ENCODE measurements at regions not wholly inside any gene's neighbourhood (a gene's known extent, or its start where the extent isn't known, plus 50 kb on each side); places are given as distances from the start of the nearest gene placed in this dataset.
"Not testable (repeated sequence)": the region's sequence is repeated elsewhere in the genome, so short reads cannot be mapped to it uniquely, and the experiment has no call there.

- DNase-seq; H3K27ac Mint-ChIP-seq; H3K4me1 Mint-ChIP-seq; H3K36me3 ChIP-seq (replicated peaks in 1 of 2; ENCODE audit: control extremely low read depth in 1 of 2, control insufficient read depth in 1 of 2, extremely low read depth in 1 of 2, insufficient read depth in 2 of 2, low read length in 1 of 2); H3K79me2 ChIP-seq (ENCODE audit: control insufficient read depth, insufficient read depth, low read length); H3K4me3 Mint-ChIP-seq; H2AFZ ChIP-seq (ENCODE audit: insufficient read depth, low read depth, low read length, poor library complexity, severe bottlenecking); intact Hi-C loops (cut with micrococcal nuclease); POLR2A ChIA-PET; H3K9me3 Mint-ChIP-seq (ENCODE audit: insufficient read depth); H3K27ac ChIP-seq (ENCODE audit: low read length in 2 of 2); H3K4me3 ChIP-seq (ENCODE audit: control extremely low read depth in 1 of 5, extremely low read depth in 1 of 5, insufficient read depth in 1 of 5, low read depth in 2 of 5, low read length in 4 of 5); CTCF ChIA-PET; H3K4me1 ChIP-seq (ENCODE audit: control insufficient read depth in 2 of 2, insufficient read depth in 2 of 2, low read length in 2 of 2); H3K9me3 ChIP-seq (ENCODE audit: control extremely low read depth in 1 of 3, control insufficient read depth in 2 of 3, insufficient read depth in 1 of 3, low read length in 2 of 3); H4K20me1 ChIP-seq (ENCODE audit: control insufficient read depth, insufficient read depth, low read length, poor library complexity, severe bottlenecking); H3K27me3 ChIP-seq (replicated peaks in 1 of 4; ENCODE audit: control extremely low read depth in 1 of 4, control insufficient read depth in 3 of 4, insufficient read depth in 4 of 4, low read length in 3 of 4); H3K27me3 Mint-ChIP-seq; H3K9ac ChIP-seq (ENCODE audit: low read length); H3K4me2 ChIP-seq (replicated peaks; ENCODE audit: low read depth, low read length, poor library complexity, severe bottlenecking): not testable (repeated sequence)
- WGBS (ENCODE audit: insufficient coverage) = no CpG with 5 or more reads among the region's 4 CpGs
- ATAC-seq (ENCODE audit: low read depth) = peak; percentile 49
Measured at GRCh38 chr1:149371955-149372354, 102.9 kb upstream of the NBPF19 start.

DNA sequence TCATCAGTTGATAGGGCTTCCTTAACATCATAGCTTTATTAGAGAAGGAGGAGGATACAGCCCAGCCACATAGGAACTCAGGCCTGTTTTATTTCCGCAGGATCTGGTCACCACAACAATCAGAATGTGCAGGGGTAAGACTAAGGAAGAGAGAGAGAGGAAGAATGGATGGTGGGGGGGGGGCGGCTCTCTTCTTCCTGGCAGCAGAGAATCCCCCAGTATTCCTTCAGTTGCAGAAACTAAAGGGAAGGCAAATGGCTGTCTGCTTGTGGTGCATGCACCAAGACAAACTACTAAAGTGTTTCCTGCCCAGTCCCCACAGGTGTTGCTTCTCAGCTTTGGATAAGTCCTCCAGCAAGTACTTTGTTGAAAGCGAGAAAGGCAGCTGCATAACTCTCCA lies 96.4 kb upstream of the NBPF19 start:
- CTCF ChIA-PET; H3K79me2 ChIP-seq (ENCODE audit: control insufficient read depth, insufficient read depth, low read length); H3K27me3 Mint-ChIP-seq; POLR2A ChIA-PET; H3K9me3 Mint-ChIP-seq (ENCODE audit: insufficient read depth); H3K9me3 ChIP-seq (ENCODE audit: control extremely low read depth in 1 of 3, control insufficient read depth in 2 of 3, insufficient read depth in 1 of 3, low read length in 2 of 3); intact Hi-C loops (cut with micrococcal nuclease); H3K27ac Mint-ChIP-seq; DNase-seq; H3K27ac ChIP-seq (ENCODE audit: low read length in 2 of 2); H4K20me1 ChIP-seq (ENCODE audit: control insufficient read depth, insufficient read depth, low read length, poor library complexity, severe bottlenecking); H3K36me3 ChIP-seq (replicated peaks in 1 of 2; ENCODE audit: control extremely low read depth in 1 of 2, control insufficient read depth in 1 of 2, extremely low read depth in 1 of 2, insufficient read depth in 2 of 2, low read length in 1 of 2); H3K4me3 ChIP-seq (ENCODE audit: control extremely low read depth in 1 of 5, extremely low read depth in 1 of 5, insufficient read depth in 1 of 5, low read depth in 2 of 5, low read length in 4 of 5); H3K4me3 Mint-ChIP-seq; H3K4me1 Mint-ChIP-seq; H3K27me3 ChIP-seq (replicated peaks in 1 of 4; ENCODE audit: control extremely low read depth in 1 of 4, control insufficient read depth in 3 of 4, insufficient read depth in 4 of 4, low read length in 3 of 4); H3K4me1 ChIP-seq (ENCODE audit: control insufficient read depth in 2 of 2, insufficient read depth in 2 of 2, low read length in 2 of 2); H3K4me2 ChIP-seq (replicated peaks; ENCODE audit: low read depth, low read length, poor library complexity, severe bottlenecking); H3K9ac ChIP-seq (ENCODE audit: low read length); ATAC-seq (ENCODE audit: low read depth); H2AFZ ChIP-seq (ENCODE audit: insufficient read depth, low read depth, low read length, poor library complexity, severe bottlenecking): not testable (repeated sequence)
- no CpG with 5 or more reads among the region's 3 CpGs for WGBS (ENCODE audit: insufficient coverage)

DNA sequence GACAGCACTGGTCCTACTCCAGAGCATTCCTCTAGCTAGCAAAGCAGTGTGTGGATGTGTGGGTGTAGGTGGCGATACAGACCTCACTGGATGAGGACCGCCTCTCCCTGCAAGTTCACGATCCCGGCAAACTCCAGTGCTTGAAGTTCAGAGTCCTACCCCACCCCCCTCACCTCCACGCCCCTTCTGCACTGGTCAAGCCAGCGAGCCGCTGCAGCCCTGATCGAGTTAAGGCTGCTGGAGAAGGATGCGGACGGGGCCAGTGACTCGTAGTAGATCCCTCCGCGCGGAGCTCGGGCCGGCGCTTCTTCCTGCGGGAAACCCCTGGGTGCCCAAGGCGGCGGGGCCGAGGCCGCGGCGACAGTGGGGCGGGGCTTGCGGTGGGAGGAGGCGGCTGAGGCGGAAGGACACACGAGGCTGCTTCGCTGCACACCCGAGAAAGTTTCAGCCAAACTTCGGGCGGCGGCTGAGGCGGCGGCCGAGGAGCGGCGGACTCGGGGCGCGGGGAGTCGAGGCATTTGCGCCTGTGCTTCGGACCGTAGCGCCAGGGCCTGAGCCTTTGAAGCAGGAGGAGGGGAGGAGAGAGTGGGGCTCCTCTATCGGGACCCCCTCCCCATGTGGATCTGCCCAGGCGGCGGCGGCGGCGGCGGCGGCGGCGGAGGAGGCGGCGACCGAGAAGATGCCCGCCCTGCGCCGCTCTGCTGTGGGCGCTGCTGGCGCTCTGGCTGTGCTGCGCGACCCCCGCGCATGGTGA lies 84.5 kb upstream of the NBPF19 start:
- Mint-ChIP-seq H3K4me3 (peak overlapping the region; percentile 75), H3K27ac (peak overlapping the region; percentile 68)
- H3K4me1 Mint-ChIP-seq; H3K9me3 ChIP-seq (ENCODE audit: control extremely low read depth in 1 of 3, control insufficient read depth in 2 of 3, insufficient read depth in 1 of 3, low read length in 2 of 3); H3K9me3 Mint-ChIP-seq (ENCODE audit: insufficient read depth); H3K27me3 ChIP-seq (replicated peaks in 1 of 4; ENCODE audit: control extremely low read depth in 1 of 4, control insufficient read depth in 3 of 4, insufficient read depth in 4 of 4, low read length in 3 of 4); intact Hi-C loops (cut with micrococcal nuclease); CTCF ChIA-PET; H3K4me1 ChIP-seq (ENCODE audit: control insufficient read depth in 2 of 2, insufficient read depth in 2 of 2, low read length in 2 of 2); H3K36me3 ChIP-seq (replicated peaks in 1 of 2; ENCODE audit: control extremely low read depth in 1 of 2, control insufficient read depth in 1 of 2, extremely low read depth in 1 of 2, insufficient read depth in 2 of 2, low read length in 1 of 2); H3K27me3 Mint-ChIP-seq; POLR2A ChIA-PET; H3K79me2 ChIP-seq (ENCODE audit: control insufficient read depth, insufficient read depth, low read length); H4K20me1 ChIP-seq (ENCODE audit: control insufficient read depth, insufficient read depth, low read length, poor library complexity, severe bottlenecking); H3K27ac ChIP-seq (ENCODE audit: low read length in 2 of 2); H3K9ac ChIP-seq (ENCODE audit: low read length): not testable (repeated sequence)
- 0% methylated on average over 7 of the region's 69 CpGs for WGBS (ENCODE audit: insufficient coverage)
- DNase-seq (peak; percentile 85), ATAC-seq (ENCODE audit: low read depth) (peak; percentile 91)
- H3K4me2 ChIP-seq (replicated peaks; ENCODE audit: low read depth, low read length, poor library complexity, severe bottlenecking) = peak overlapping the region; percentile 38
- H3K4me3 ChIP-seq (ENCODE audit: control extremely low read depth in 1 of 5, extremely low read depth in 1 of 5, insufficient read depth in 1 of 5, low read depth in 2 of 5, low read length in 4 of 5) = peak overlapping the region in 4 of 5 experiments; percentile 36 to 50 (median 42)
- H2AFZ ChIP-seq (ENCODE audit: insufficient read depth, low read depth, low read length, poor library complexity, severe bottlenecking) = peak overlapping the region; percentile 65

DNA sequence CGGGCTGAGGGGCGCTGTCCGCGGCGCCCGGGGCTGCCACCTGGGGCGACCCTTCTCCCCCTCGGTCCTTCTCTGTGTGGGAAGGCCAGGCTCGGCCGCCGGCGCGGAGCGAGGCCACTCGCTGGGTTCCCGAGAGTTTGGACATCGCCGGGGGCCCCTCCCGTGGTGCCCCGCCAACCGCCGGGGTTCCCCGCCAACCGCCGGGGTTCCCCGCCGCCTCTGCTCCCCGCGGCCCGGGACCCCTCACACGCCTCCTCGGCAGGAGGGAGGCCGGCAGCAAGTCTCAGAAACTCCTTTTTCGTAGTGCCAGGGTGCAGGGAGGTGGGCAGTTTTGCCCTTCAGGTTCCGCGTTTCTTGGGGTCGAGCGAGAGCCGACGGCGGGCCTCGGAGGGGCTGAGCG lies 83.9 kb upstream of the NBPF19 start:
- H3K27ac Mint-ChIP-seq; H3K4me1 ChIP-seq (ENCODE audit: control insufficient read depth in 2 of 2, insufficient read depth in 2 of 2, low read length in 2 of 2); H3K9ac ChIP-seq (ENCODE audit: low read length); H3K27ac ChIP-seq (ENCODE audit: low read length in 2 of 2); H3K27me3 Mint-ChIP-seq; H2AFZ ChIP-seq (ENCODE audit: insufficient read depth, low read depth, low read length, poor library complexity, severe bottlenecking); DNase-seq; CTCF ChIA-PET; H3K27me3 ChIP-seq (replicated peaks in 1 of 4; ENCODE audit: control extremely low read depth in 1 of 4, control insufficient read depth in 3 of 4, insufficient read depth in 4 of 4, low read length in 3 of 4); intact Hi-C loops (cut with micrococcal nuclease); H3K9me3 ChIP-seq (ENCODE audit: control extremely low read depth in 1 of 3, control insufficient read depth in 2 of 3, insufficient read depth in 1 of 3, low read length in 2 of 3); H3K36me3 ChIP-seq (replicated peaks in 1 of 2; ENCODE audit: control extremely low read depth in 1 of 2, control insufficient read depth in 1 of 2, extremely low read depth in 1 of 2, insufficient read depth in 2 of 2, low read length in 1 of 2); POLR2A ChIA-PET; H3K4me3 Mint-ChIP-seq; H3K9me3 Mint-ChIP-seq (ENCODE audit: insufficient read depth); H3K79me2 ChIP-seq (ENCODE audit: control insufficient read depth, insufficient read depth, low read length); H4K20me1 ChIP-seq (ENCODE audit: control insufficient read depth, insufficient read depth, low read length, poor library complexity, severe bottlenecking); H3K4me1 Mint-ChIP-seq: not testable (repeated sequence)
- H3K4me2 ChIP-seq (replicated peaks; ENCODE audit: low read depth, low read length, poor library complexity, severe bottlenecking) = peak overlapping the region; percentile 33
- peak; percentile 50 for ATAC-seq (ENCODE audit: low read depth)
- WGBS (ENCODE audit: insufficient coverage) = no CpG with 5 or more reads among the region's 43 CpGs
- peak overlapping the region in 3 of 5 experiments; percentile 36 to 50 (median 38) for H3K4me3 ChIP-seq (ENCODE audit: control extremely low read depth in 1 of 5, extremely low read depth in 1 of 5, insufficient read depth in 1 of 5, low read depth in 2 of 5, low read length in 4 of 5)

Data from B cell (primary cell).